ENCODE measurements at regions not wholly inside any gene's neighbourhood (a gene's known extent, or its start where the extent isn't known, plus 50 kb on each side); places are given as distances from the start of the nearest gene placed in this dataset.

DNA sequence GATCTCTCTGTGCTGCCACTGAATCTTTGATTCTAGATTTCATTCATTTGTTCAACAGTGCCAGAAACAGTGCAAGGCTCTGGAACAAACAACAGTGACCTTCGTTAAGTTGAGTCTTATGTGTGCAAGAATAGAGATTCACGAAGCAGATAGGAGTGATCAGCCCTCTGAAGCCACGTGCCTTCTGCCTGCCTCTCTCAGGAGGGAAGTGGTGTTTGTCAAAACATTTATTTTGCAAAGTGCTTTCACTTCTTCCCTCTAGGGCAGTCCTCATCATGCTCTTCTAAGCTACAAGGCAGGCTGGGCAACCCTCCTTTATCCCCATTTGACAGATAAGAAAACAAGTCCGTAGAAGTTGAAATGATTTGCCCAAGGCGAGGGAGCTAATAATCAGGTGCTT lies 204.3 kb downstream of the TFAP2C start:
- Histone ChIP-seq H3K79me2 (ENCODE audit: control insufficient read depth, insufficient read depth, low read length, unreplicated experiment) (no peaks in the 10 kb centered on the region), H3K4me3 (ENCODE audit: low read depth, low read length) (no peak overlapping the region), H3K4me1 (ENCODE audit: control insufficient read depth, insufficient read depth, low read length, unreplicated experiment) (no peaks in the 10 kb centered on the region), H2AFZ (ENCODE audit: low read length, unreplicated experiment) (no peak overlapping the region), H3K36me3 (ENCODE audit: insufficient read depth, low read length) (no peaks in the 10 kb centered on the region), H3K27me3 (ENCODE audit: insufficient read depth, low read length) (peaks cover 31% of the 10 kb centered on the region), H3K27ac (ENCODE audit: low read depth, low read length) (no peak overlapping the region)

GRCh38 chr20:56835829-56836550 lies 206.9 kb downstream of the TFAP2C start:
- H3K27me3 ChIP-seq (ENCODE audit: insufficient read depth, low read length): peaks cover 26% of the 10 kb centered on the region
- H3K4me1 ChIP-seq (ENCODE audit: control insufficient read depth, insufficient read depth, low read length, unreplicated experiment): no peaks in the 10 kb centered on the region
- no peak overlapping the region for H2AFZ ChIP-seq (ENCODE audit: low read length, unreplicated experiment)
- H3K4me3 ChIP-seq (ENCODE audit: low read depth, low read length): no peak overlapping the region
- H3K36me3 ChIP-seq (ENCODE audit: insufficient read depth, low read length): no peaks in the 10 kb centered on the region
- H3K79me2 ChIP-seq (ENCODE audit: control insufficient read depth, insufficient read depth, low read length, unreplicated experiment): no peaks in the 10 kb centered on the region
- H3K27ac ChIP-seq (ENCODE audit: low read depth, low read length): no peak overlapping the region

GRCh38 chr20:56839222-56839621 lies 210.1 kb downstream of the TFAP2C start:
- Histone ChIP-seq H2AFZ (ENCODE audit: low read length, unreplicated experiment) (no peak overlapping the region), H3K4me3 (ENCODE audit: low read depth, low read length) (no peak overlapping the region), H3K4me1 (ENCODE audit: control insufficient read depth, insufficient read depth, low read length, unreplicated experiment) (no peaks in the 10 kb centered on the region), H3K36me3 (ENCODE audit: insufficient read depth, low read length) (no peaks in the 10 kb centered on the region), H3K79me2 (ENCODE audit: control insufficient read depth, insufficient read depth, low read length, unreplicated experiment) (no peaks in the 10 kb centered on the region), H3K27ac (ENCODE audit: low read depth, low read length) (no peak overlapping the region), H3K27me3 (ENCODE audit: insufficient read depth, low read length) (peaks cover 17% of the 10 kb centered on the region)

DNA sequence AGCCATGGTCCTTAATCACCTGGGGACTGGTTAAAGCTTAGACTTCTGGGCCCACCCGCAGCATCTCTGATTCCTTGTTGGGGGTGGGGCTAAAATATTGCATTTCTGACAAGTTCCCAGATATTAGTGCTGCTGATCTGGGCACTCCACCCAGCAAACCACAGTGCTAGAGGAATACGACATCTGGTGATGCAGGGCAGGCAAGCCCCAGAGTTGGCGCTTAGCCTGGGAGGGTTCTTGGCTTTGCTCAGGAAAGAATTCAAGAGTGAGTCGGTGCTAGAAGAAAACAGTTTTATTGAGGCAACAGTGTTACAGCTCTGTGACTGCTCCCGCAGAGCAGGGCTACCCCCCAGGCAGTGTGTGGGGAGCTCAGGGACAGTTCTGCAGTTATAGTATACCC lies 210.7 kb downstream of the TFAP2C start:
- Histone ChIP-seq H3K27me3 (ENCODE audit: insufficient read depth, low read length) (peaks cover 17% of the 10 kb centered on the region), H3K4me1 (ENCODE audit: control insufficient read depth, insufficient read depth, low read length, unreplicated experiment) (no peaks in the 10 kb centered on the region), H3K27ac (ENCODE audit: low read depth, low read length) (no peak overlapping the region), H3K36me3 (ENCODE audit: insufficient read depth, low read length) (no peaks in the 10 kb centered on the region), H2AFZ (ENCODE audit: low read length, unreplicated experiment) (no peak overlapping the region), H3K79me2 (ENCODE audit: control insufficient read depth, insufficient read depth, low read length, unreplicated experiment) (no peaks in the 10 kb centered on the region), H3K4me3 (ENCODE audit: low read depth, low read length) (no peak overlapping the region)

DNA sequence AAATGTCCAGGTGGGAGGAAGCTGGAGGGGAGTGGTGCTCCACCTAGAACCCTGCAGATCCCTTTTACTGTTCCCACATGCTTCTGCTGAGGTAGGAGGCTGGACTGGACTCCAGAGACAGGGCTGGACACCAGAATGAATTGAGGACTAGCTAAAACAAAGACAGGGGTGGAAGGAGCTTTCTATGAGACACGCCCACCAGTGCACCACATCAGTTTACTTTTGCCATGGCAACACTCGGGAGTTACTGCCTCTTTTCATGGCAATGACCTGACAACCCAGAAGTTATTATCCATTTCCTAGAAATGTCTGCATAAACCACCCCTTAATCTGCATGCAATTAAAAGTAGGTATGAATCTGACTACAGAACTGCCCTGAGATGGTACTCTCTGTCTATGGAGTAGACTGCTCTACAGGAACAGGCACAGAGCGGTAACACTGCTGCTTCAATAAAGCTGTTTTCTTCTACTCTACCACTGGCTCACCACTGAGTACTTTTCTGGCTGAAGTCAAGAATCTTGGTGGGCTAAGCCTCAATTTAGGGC lies 211.7 kb downstream of the TFAP2C start:
- Histone ChIP-seq H3K36me3 (ENCODE audit: insufficient read depth, low read length) (no peaks in the 10 kb centered on the region), H2AFZ (ENCODE audit: low read length, unreplicated experiment) (no peak overlapping the region), H3K27me3 (ENCODE audit: insufficient read depth, low read length) (peaks cover 8% of the 10 kb centered on the region; the same call in 1 of the 2 replicates), H3K4me1 (ENCODE audit: control insufficient read depth, insufficient read depth, low read length, unreplicated experiment) (no peaks in the 10 kb centered on the region), H3K79me2 (ENCODE audit: control insufficient read depth, insufficient read depth, low read length, unreplicated experiment) (no peaks in the 10 kb centered on the region), H3K27ac (ENCODE audit: low read depth, low read length) (no peak overlapping the region), H3K4me3 (ENCODE audit: low read depth, low read length) (no peak overlapping the region)

DNA sequence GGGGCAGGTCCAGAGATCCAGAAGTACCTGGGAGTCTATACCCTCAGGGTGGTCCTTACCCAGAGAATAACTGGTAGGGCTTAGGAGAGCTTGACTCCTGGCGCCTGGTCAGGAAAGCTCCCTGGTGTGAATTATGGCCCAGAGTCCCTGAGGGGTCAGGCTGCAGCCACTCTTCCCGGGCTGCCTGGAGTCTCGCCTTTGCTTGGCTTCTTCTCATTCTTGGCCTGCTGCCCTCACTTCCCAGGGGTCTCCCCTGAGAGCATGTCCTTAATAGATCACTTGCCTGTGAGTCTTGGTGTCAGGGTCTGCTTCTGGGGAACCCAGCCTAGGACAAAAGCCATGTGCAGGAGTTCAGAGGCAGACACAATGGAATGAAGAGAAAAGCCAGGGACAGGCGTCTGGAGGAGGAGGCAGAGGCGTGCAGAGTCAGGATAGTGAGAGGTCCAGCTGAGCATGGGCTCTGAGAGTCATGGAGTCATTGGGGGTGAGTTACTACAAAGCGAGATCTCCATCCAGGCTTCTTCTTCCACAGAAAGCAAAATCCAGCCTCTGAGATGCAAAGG lies 212.3 kb downstream of the TFAP2C start:
- Histone ChIP-seq H3K27me3 (ENCODE audit: insufficient read depth, low read length) (peaks cover 1% of the 10 kb centered on the region; the same call in 1 of the 2 replicates), H3K36me3 (ENCODE audit: insufficient read depth, low read length) (no peaks in the 10 kb centered on the region), H3K79me2 (ENCODE audit: control insufficient read depth, insufficient read depth, low read length, unreplicated experiment) (no peaks in the 10 kb centered on the region), H3K4me3 (ENCODE audit: low read depth, low read length) (no peak overlapping the region), H3K27ac (ENCODE audit: low read depth, low read length) (no peak overlapping the region), H2AFZ (ENCODE audit: low read length, unreplicated experiment) (no peak overlapping the region), H3K4me1 (ENCODE audit: control insufficient read depth, insufficient read depth, low read length, unreplicated experiment) (no peaks in the 10 kb centered on the region)

- Histone ChIP-seq H3K36me3 (ENCODE audit: insufficient read depth, low read length) (no peaks in the 10 kb centered on the region), H3K4me1 (ENCODE audit: control insufficient read depth, insufficient read depth, low read length, unreplicated experiment) (no peaks in the 10 kb centered on the region), H3K27me3 (ENCODE audit: insufficient read depth, low read length) (no peaks in the 10 kb centered on the region), H3K79me2 (ENCODE audit: control insufficient read depth, insufficient read depth, low read length, unreplicated experiment) (no peaks in the 10 kb centered on the region), H2AFZ (ENCODE audit: low read length, unreplicated experiment) (no peak overlapping the region), H3K27ac (ENCODE audit: low read depth, low read length) (no peak overlapping the region), H3K4me3 (ENCODE audit: low read depth, low read length) (no peak overlapping the region)
Observed at GRCh38 chr20:56842056-56842455, 212.9 kb downstream of the TFAP2C start.

DNA sequence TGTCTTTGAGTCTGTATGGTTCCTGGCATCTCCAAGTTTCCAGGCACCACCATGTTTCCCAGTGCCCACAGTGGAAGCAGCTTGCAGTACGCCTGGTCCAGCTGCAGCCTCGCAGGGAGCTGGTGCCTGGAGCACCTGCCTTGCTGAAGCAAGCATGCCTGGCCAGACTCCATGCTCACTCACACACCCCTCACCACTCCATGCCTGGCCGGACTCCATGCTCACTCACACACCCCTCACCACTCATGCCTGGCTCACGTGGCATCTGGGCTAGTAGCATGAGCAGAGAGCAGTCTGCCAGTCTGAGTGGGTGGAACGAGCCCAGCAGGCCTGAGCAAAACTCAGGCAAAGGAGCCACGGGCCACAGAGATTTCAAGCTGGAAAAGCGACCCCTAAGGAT lies 214.3 kb downstream of the TFAP2C start:
- Histone ChIP-seq H3K79me2 (ENCODE audit: control insufficient read depth, insufficient read depth, low read length, unreplicated experiment) (no peaks in the 10 kb centered on the region), H3K27me3 (ENCODE audit: insufficient read depth, low read length) (no peaks in the 10 kb centered on the region), H3K36me3 (ENCODE audit: insufficient read depth, low read length) (no peaks in the 10 kb centered on the region), H3K27ac (ENCODE audit: low read depth, low read length) (no peak overlapping the region), H3K4me3 (ENCODE audit: low read depth, low read length) (no peak overlapping the region), H2AFZ (ENCODE audit: low read length, unreplicated experiment) (no peak overlapping the region), H3K4me1 (ENCODE audit: control insufficient read depth, insufficient read depth, low read length, unreplicated experiment) (no peaks in the 10 kb centered on the region)

GRCh38 chr20:56843817-56844216 lies 214.7 kb downstream of the TFAP2C start:
- no peaks in the 10 kb centered on the region for H3K4me1 ChIP-seq (ENCODE audit: control insufficient read depth, insufficient read depth, low read length, unreplicated experiment)
- H3K27me3 ChIP-seq (ENCODE audit: insufficient read depth, low read length): no peaks in the 10 kb centered on the region
- no peak overlapping the region for H2AFZ ChIP-seq (ENCODE audit: low read length, unreplicated experiment)

DNA sequence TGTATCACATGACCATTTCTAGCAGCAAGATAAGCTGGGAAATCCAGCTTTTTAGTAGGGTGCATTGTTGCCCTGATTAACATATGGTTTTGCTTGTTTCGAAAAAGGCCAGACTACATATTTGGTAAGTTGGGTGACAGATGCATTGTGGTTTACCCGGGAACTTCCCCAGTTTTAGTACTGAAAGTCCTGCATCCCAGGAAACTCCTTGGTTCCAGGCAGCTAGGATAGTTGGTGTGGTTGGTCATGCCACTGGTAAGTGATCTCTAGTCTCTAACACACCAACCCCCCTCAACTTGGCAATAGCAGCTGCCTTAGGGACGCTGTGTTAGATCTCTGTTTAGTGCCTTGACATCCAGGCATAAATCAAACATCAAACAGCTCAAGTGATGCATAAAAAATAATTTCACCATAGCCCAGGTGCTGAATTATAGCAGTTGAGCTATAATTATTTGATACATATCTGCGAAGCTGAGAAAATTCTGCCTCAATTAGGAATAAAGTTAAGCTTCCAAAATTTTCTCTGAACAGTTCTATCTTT lies 216.5 kb downstream of the TFAP2C start:
- H2AFZ ChIP-seq (ENCODE audit: low read length, unreplicated experiment): no peak overlapping the region
- no peak overlapping the region for H3K27ac ChIP-seq (ENCODE audit: low read depth, low read length)
- H3K36me3 ChIP-seq (ENCODE audit: insufficient read depth, low read length): no peaks in the 10 kb centered on the region
- H3K27me3 ChIP-seq (ENCODE audit: insufficient read depth, low read length): no peaks in the 10 kb centered on the region
- no peaks in the 10 kb centered on the region for H3K4me1 ChIP-seq (ENCODE audit: control insufficient read depth, insufficient read depth, low read length, unreplicated experiment)
- no peak overlapping the region for H3K4me3 ChIP-seq (ENCODE audit: low read depth, low read length)
- no peaks in the 10 kb centered on the region for H3K79me2 ChIP-seq (ENCODE audit: control insufficient read depth, insufficient read depth, low read length, unreplicated experiment)

More at GRCh38 chr20:56843817-56844216, 214.7 kb downstream of the TFAP2C start:
- Histone ChIP-seq H3K4me3 (ENCODE audit: low read depth, low read length) (no peak overlapping the region), H3K79me2 (ENCODE audit: control insufficient read depth, insufficient read depth, low read length, unreplicated experiment) (no peaks in the 10 kb centered on the region), H3K36me3 (ENCODE audit: insufficient read depth, low read length) (no peaks in the 10 kb centered on the region), H3K27ac (ENCODE audit: low read depth, low read length) (no peak overlapping the region)

- no peaks in the 10 kb centered on the region for H3K36me3 ChIP-seq (ENCODE audit: insufficient read depth, low read length)
- no peaks in the 10 kb centered on the region for H3K4me1 ChIP-seq (ENCODE audit: control insufficient read depth, insufficient read depth, low read length, unreplicated experiment)
- H3K79me2 ChIP-seq (ENCODE audit: control insufficient read depth, insufficient read depth, low read length, unreplicated experiment): no peaks in the 10 kb centered on the region
- H2AFZ ChIP-seq (ENCODE audit: low read length, unreplicated experiment): no peak overlapping the region
- no peaks in the 10 kb centered on the region for H3K27me3 ChIP-seq (ENCODE audit: insufficient read depth, low read length)
- H3K27ac ChIP-seq (ENCODE audit: low read depth, low read length): no peak overlapping the region
- no peak overlapping the region for H3K4me3 ChIP-seq (ENCODE audit: low read depth, low read length)
Observed at GRCh38 chr20:56848561-56848960, 219.5 kb downstream of the TFAP2C start.

Data from ACC112 (cell line).